Suprapubic skin (tissue), 4 donors: ENCODE measurements at regions not wholly inside any gene's neighbourhood (a gene's known extent, or its start where the extent isn't known, plus 50 kb on each side); places are given as distances from the start of the nearest gene placed in this dataset.
"Not testable (repeated sequence)": the region's sequence is repeated elsewhere in the genome, so short reads cannot be mapped to it uniquely, and the experiment has no call there.

Experiments
- DNase-seq, 2 donors: peaks; one replicate each; pipeline ENCODE4 v3.0.0-alpha.2; 2019; ENCODE audit warnings: low spot score in 2 of 2
- H3K27ac ChIP-seq: fragments of 200-600 bp; sonication (generic); one replicate; pipeline ENCODE4 v1.5.1; 2019
- H3K27me3 ChIP-seq: fragments of 200-600 bp; sonication (generic); one replicate; pipeline ENCODE4 v1.5.1; 2019
- H3K36me3 ChIP-seq: fragments of 200-600 bp; sonication (generic); one replicate; pipeline ENCODE4 v1.5.1; 2019
- H3K4me1 ChIP-seq: fragments of 200-600 bp; sonication (generic); one replicate; pipeline ENCODE4 v1.5.1; 2019
- H3K4me3 ChIP-seq: fragments of 200-600 bp; sonication (generic); one replicate; pipeline ENCODE4 v1.5.1; 2019; ENCODE audit warnings: mild to moderate bottlenecking
- H3K9me3 ChIP-seq: fragments of 200-600 bp; sonication (generic); one replicate; pipeline ENCODE4 v1.5.1; 2019
- EP300 ChIP-seq: sonication (generic); formaldehyde crosslinking; IDR thresholded peaks from one replicate; pipeline ENCODE4 v1.6.1; 2017; ENCODE audit warnings: antibody characterized with exemption
- POLR2A ChIP-seq, 2 donors: fragments of 450-650 bp; IDR thresholded peaks; one replicate each; pipeline ENCODE4 v1.6.1; 2017; ENCODE audit warnings: antibody characterized with exemption in 2 of 2, mild to moderate bottlenecking in 2 of 2, moderate library complexity in 2 of 2
- POLR2AphosphoS5 ChIP-seq, 3 donors: sonication (generic); formaldehyde crosslinking; IDR thresholded peaks; one replicate each; pipeline ENCODE4 v1.6.1; 2017; ENCODE audit warnings: antibody characterized with exemption in 3 of 3
- WGBS: methylation state at CpG from one replicate; pipeline ENCODE4 v1.1.5; 2018; 5-methylcytosine and 5-hydroxymethylcytosine counted together
- TF ChIP-seq, protein P1 (sequence below), 2 donors: fragments of 200-600 bp in 1 of 2; fragments of 450-650 bp in 1 of 2; sonication (generic) in 1 of 2; IDR thresholded peaks; one replicate each; pipeline ENCODE4 v1.5.1; 2016 to 2019; ENCODE audit warnings: antibody characterized with exemption in 2 of 2, mild to moderate bottlenecking in 1 of 2, moderate library complexity in 1 of 2

DNA sequence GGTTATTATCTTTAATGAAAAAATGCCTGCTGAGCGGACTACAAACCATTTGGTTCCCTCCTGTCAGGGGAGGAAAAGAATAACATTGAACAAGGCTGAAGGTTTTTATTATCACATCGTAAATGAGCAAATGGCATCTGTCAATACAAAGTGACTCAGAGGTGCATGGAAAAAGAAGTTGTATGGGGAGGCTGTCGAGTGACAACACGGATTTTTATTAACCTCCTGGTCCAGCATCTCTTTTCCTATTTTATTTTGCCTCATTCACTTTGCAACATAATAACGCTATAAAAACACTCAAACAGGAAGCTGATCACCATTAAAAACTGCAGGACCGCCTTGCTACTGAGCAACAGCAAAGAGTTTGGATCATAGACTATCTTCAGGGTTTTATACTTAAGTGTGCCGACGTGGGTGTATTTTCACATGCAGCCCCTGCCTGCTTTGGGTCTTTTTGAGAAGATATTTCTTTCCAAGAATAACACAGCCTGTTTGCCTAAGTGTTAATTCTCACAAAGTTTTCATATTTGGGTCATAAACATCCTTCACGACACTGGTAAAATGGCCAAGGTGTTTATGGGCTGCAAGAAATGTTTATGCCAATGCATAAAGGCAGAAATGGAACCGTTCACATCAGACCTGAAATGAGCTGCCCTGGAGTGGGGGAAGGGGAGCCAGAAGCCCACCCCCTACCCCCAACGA is 132.1 kb upstream of the SALL4 start:
- Histone ChIP-seq H3K9me3 (no peaks in the 10 kb centered on the region), H3K4me3 (no peak overlapping the region), H3K4me1 (no peaks in the 10 kb centered on the region), H3K27me3 (no peaks in the 10 kb centered on the region), H3K36me3 (no peaks in the 10 kb centered on the region), H3K27ac (no peak overlapping the region)
- TF ChIP-seq, protein P1, sequence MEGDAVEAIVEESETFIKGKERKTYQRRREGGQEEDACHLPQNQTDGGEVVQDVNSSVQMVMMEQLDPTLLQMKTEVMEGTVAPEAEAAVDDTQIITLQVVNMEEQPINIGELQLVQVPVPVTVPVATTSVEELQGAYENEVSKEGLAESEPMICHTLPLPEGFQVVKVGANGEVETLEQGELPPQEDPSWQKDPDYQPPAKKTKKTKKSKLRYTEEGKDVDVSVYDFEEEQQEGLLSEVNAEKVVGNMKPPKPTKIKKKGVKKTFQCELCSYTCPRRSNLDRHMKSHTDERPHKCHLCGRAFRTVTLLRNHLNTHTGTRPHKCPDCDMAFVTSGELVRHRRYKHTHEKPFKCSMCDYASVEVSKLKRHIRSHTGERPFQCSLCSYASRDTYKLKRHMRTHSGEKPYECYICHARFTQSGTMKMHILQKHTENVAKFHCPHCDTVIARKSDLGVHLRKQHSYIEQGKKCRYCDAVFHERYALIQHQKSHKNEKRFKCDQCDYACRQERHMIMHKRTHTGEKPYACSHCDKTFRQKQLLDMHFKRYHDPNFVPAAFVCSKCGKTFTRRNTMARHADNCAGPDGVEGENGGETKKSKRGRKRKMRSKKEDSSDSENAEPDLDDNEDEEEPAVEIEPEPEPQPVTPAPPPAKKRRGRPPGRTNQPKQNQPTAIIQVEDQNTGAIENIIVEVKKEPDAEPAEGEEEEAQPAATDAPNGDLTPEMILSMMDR (IDR thresholded peaks at IDR 0.05), result no peak
- WGBS, result 51% methylated on average over 11 of the region's 11 CpGs
- no peak for DNase-seq

DNA sequence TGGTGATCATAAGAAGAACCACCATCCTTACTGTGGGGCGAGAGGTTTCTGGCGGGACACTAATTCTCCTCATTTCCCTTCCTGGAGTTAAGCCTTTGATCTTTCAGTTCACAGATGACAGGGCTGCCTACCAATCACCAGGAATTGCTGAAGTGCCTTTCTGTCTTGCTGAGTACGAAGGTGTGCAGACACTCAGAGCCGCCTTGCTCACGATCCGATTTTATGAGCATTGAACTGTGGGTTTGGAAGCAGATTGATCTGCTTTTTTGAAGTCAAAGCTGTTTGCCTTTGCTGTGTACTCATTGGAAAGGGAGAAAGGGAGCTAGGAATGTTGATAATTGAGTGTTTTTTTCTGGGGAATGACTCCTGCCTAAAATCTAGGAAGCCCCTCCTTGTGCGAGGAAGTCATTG is 129.1 kb upstream of the SALL4 start:
- TF ChIP-seq, protein P1 (IDR thresholded peaks at IDR 0.05), result no peak
- TF ChIP-seq EP300 (no peak), POLR2AphosphoS5 (IDR thresholded peaks at IDR 0.05) (no peak), POLR2A (IDR thresholded peaks at IDR 0.05) (no peak)
- Histone ChIP-seq H3K9me3 (no peaks in the 10 kb centered on the region), H3K27ac (no peak overlapping the region), H3K4me3 (no peak overlapping the region), H3K4me1 (no peaks in the 10 kb centered on the region), H3K27me3 (no peaks in the 10 kb centered on the region), H3K36me3 (no peaks in the 10 kb centered on the region)
- WGBS, result 76% methylated on average over 7 of the region's 7 CpGs
- no peak for DNase-seq

DNA sequence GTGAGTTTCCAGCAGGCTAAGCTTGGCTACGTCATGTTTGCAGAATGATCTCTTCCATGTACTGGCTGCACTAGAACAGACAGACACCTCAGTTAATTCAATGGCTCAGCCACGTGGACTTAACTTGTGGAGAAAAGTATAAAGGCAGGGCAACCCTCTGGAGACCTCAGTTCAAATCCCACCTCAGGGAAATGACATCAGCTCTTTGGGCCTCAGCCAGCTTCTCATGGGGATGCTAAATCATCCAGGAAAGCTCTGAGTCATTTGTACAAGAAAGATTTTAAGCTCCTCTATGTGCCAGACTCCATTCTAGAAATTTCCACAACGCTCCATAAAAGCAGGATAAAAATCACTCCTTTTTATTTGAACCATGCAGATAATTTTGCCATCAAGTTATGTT is 128.5 kb upstream of the SALL4 start:
- Histone ChIP-seq H3K36me3 (no peaks in the 10 kb centered on the region), H3K27ac (no peak overlapping the region), H3K9me3 (no peaks in the 10 kb centered on the region), H3K4me1 (no peaks in the 10 kb centered on the region), H3K27me3 (no peaks in the 10 kb centered on the region), H3K4me3 (no peak overlapping the region)
- no peak for DNase-seq
- WGBS, result 66% methylated on average over 3 of the region's 3 CpGs
- TF ChIP-seq POLR2A (IDR thresholded peaks at IDR 0.05) (no peak), EP300 (no peak), POLR2AphosphoS5 (IDR thresholded peaks at IDR 0.05) (no peak)
- TF ChIP-seq, protein P1 (IDR thresholded peaks at IDR 0.05), result no peak

DNA sequence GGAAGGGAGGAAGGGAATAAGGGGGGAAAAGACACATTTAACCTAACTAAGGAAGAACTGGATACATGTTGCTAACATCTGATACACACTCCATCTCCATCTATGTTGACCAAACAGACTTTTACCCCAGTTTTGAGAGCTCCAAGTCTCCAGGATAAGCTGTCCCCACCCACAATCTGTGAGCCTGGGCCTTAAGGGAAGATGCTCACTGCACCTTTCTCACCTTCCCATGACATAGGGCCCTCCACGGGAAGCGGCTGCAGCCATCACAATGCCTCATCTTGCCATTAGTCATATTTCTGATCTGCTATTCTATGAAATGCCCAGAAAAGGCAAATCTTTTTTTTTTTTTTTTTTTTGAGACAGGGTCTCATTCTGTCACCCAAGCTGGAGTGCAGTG is 126.6 kb upstream of the SALL4 start:
- no peaks in the 10 kb centered on the region for H3K27me3 ChIP-seq
- H3K27ac ChIP-seq, result no peak overlapping the region
- TF ChIP-seq POLR2AphosphoS5 (IDR thresholded peaks at IDR 0.05) (no peak), POLR2A (IDR thresholded peaks at IDR 0.05) (no peak), EP300 (no peak)
- TF ChIP-seq, protein P1 (IDR thresholded peaks at IDR 0.05), result no peak
- no peaks in the 10 kb centered on the region for H3K4me1 ChIP-seq
- no peak overlapping the region for H3K4me3 ChIP-seq
- 93% methylated on average over 2 of the region's 2 CpGs for WGBS
- no peaks in the 10 kb centered on the region for H3K36me3 ChIP-seq
- DNase-seq, result no peak
- no peaks in the 10 kb centered on the region for H3K9me3 ChIP-seq

DNA sequence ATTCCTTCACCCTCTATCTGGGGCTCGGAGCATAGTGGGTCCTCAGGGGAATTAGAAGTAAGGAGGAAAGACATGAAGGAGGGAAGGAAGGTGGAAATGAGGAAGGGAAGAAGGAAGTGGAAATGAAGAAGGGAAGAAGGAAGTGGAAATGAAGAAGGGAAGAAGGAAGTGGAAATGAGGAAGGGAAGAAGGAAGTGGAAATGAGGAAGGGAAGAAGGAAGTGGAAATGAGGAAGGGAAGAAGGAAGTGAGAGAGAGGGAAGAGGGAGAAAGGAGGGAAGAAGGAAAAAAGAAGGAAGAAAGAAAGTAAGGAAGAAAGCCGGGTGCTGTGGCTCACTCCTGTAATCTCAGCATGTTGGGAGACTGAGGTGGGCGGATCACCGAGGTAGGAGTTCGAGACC is 125.6 kb upstream of the SALL4 start:
- DNase-seq, H3K27me3 ChIP-seq, H3K9me3 ChIP-seq, H3K4me1 ChIP-seq, H3K4me3 ChIP-seq, H3K27ac ChIP-seq, H3K36me3 ChIP-seq: not testable (repeated sequence)
- 88% methylated on average over 5 of the region's 5 CpGs for WGBS
